Fibroblast of the conjunctiva (primary cell): ENCODE measurements at regions not wholly inside any gene's neighbourhood (a gene's known extent, or its start where the extent isn't known, plus 50 kb on each side); places are given as distances from the start of the nearest gene placed in this dataset.
"Not testable (repeated sequence)": the region's sequence is repeated elsewhere in the genome, so short reads cannot be mapped to it uniquely, and the experiment has no call there.

ENCODE experiments used
- DNase-seq: peaks from one replicate; pipeline ENCODE4 v3.0.0-alpha.2; 2010; ENCODE audit warnings: low read depth

DNA sequence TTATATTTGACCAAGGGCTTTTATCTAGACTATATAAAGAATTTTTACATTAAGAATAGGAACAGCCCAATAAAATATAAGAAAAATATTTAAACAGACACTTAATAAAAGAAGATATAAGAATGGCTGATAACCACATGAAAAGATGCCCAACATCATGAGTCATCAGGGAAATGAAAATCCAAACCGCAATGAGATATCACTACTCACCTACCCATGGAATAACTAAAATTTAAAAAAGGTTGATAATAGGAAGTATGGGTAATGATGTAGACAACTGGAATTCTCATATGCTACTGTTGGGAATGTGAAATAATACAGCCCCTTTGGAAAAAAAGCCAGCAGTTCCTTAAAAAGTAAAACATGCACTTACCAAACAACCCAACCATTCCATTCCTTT lies 206.9 kb upstream of the PCSK5 start:
- DNase-seq: no peak

DNA sequence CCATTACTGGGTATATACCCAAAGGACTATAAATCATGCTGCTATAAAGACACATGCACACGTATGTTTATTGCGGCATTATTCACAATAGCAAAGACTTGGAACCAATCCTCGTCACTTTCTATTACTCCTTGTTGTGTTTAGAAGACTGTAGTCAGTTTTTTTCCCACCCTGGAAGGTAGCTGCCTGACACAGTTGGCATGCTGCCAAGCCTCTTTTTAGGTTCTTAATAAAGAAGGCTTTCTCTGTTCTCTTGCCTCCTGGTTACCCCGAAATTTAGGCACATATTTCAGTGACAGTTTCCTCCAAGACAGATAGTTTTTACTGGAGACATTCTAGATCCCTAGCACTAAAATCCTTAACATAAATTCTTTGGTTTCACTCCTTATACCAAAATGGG lies 205.4 kb upstream of the PCSK5 start:
- DNase-seq: no peak

DNA sequence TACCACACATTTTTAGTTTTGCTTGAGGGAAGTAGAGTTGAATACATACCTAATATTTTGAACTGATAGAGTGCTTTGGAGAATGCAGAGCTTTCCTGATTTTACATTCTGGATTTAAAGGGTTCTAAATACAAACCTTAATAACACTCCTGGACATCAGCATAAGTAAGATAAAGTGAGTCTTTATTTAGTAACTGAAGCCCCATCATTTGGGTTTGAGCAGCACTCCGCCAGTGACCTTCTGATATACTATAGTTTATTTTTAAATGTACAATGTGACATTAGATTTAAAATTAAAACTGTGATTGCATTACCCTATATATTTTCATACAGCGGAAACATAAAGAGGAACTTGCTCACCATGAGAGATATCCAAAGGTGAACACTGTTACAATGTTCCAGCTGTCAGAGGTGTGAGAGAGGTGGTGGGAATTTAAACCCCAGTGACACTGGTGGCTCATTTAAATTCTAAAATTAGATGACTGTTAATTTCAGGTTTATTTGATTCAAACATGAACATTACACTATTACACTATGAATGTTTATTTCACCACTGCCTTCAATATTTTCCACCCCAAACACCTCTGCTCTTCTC lies 203.0 kb upstream of the PCSK5 start:
- DNase-seq: no peak

DNA sequence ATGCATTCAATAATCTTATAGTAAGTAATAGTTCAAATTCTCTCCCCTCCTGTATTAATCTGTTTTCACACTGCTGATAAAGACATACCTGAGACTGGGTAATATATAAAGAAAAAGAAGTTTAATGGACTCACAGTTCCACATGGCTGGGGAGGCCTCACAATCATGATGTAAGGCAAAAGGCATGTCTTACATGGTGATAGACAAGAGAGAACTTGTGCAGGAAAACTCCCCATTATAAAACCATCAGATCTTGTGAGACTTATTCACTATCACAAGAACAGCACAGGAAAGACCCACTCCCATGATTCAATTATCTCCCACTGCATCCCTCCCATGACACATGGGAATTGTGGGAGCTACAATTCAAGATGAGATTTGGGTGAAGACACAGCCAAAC lies 199.9 kb upstream of the PCSK5 start:
- DNase-seq: not testable (repeated sequence)

DNA sequence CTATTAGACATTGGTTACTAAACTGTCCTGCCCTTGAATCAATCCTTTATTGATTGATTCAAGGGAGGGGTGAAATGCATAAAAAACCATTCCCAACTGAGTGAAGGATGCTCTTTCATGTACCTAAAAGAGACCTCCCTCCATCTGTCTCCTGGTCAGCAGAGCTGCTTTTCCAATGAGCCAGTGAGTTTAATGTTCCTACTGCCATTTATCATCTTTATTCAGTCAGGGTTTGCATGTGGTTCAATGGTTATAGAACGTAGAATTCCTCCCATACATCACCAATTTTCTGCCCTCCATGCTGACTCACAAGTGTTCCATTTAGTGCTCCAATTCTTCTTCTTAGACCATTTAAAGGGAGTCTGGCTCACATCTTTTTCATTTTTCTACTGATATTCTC lies 199.1 kb upstream of the PCSK5 start:
- no peak for DNase-seq

DNA sequence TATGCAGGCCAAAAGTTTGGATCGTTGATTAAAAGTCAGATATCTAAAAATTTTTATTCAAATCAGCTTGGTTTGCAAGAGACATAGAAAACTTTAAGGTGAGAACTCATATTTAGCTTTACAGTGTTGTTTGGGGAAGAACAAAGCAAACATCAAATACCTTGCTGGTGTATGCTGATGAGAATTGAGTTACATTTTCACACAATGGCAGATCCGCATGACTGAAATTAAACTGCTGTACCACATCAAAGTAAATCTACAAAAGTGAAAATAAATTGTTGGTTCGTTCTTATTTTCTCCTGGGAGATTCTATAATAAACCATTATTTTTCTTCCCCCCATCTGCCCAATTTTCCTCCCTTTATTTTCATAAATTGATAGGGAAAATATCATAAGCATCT lies 198.2 kb upstream of the PCSK5 start:
- DNase-seq: no peak

DNA sequence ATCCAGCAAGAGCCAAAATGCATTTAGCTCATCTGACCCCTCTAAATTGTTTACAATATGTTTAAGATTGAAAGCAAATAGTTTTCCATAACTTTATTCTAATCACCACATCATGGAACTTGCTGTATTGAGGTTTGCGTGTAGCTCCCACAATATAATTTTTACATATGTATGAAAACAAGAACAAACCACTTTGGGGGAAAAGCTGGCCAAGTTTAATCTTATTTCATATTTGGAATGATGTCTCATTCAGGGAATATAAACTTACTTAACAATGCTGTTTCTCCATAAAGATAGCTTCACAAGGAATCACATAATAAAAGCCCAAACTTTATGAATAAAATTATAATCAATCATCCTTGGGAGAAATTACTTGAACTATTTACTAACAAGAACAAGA lies 194.6 kb upstream of the PCSK5 start:
- no peak for DNase-seq

DNA sequence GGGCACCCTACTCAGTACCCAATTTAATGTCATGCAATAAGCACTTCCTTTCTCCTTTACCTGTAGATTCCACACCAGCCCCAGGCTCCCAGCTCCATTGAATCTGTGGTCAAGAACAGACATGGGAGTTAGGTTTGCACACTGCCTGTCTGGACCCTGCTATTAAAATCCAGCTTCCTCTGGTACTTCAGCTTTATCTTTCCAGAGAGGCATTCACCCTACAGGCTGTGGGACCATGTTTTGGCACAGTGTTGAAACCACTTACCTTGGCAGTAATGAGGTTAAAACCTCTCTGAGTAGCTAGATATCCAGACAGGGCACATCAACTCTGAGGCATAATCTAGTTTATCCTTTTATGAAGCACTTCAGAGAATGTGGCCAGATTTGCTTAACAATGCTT lies 191.5 kb upstream of the PCSK5 start:
- no peak for DNase-seq

DNA sequence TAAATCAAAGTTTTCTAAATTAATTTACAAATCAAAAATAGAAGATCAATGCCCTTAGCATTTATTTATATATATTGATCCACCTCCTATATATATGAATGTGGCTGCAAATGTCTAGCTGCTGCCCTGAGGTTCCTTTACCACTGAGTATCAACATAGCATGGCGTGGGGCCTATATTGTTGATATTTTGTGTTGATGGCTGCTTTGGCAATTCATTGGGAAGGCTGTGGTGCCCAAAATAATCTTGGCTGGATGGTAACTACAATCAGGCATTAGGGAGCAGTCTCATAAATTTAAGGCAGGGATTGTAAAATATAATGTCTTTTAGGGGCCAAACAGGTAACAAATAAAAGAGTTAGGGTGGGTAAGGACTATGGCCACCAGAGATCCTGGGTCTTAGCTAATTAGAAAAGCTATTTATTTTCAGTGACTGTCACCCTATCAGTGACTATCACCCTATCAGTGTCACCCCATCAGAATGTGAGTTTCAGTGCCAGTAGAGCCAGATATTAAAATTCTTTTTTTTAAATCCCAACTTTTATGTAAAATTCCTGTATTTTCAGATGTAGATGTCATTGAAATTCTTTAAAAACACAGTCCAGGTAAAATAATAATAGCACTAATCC lies 190.7 kb upstream of the PCSK5 start:
- no peak for DNase-seq

DNA sequence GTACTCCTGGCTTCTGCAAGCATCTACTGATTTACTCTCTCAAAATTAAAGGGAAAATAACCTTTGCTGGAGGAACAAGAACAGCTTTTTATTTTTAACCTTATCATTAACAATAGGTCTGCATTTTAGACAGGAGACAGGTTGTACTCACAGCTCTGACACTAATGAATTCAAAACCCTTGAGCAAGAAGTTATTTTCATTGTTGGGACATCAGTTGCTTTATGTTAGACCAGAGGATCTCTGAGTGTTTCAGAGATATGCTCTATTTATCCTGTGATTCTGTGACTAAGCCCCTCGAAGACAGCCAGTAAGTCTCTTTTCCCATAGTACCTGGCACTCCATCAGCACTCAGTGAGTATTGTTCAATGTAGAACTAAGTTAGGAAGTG lies 190.2 kb upstream of the PCSK5 start:
- DNase-seq: no peak

DNA sequence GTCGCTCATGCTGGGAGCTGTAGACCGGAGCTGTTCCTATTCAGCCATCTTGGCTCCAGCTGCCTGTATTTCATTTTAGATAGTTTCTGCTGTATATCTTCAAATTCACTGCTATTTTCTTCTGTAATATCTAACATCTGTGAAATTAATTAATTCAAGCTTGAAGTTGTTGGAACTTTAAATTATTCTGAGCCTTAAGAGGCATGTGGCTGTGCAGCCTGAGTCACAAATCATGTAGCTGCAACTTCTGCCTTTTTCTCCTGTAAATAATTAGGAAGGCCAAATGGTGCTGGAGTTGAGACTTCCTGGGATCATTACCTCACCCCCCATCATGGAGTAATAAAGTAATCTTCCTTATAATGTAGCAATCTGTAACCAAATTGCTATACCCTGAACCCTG lies 183.3 kb upstream of the PCSK5 start:
- no peak for DNase-seq

DNA sequence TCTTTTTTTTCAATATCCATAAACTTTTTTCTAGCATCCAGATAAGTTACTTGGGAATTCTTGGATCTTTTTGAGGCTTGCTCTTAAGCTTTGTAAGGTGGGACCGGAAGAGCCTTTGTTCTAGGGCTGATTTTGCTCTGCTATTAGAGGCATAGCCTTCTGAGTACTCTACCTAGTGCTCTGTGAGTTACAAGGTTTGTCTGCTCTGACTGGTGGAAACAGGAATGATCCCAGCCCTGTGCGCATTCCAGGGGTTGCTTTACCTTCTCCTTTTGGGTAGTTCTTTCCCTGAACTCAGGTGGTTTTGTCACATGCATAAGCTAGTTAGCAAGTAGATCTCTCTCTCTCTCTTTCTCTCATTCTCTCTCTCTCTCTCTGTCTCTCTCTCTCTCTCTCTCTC lies 180.8 kb upstream of the PCSK5 start:
- no peak for DNase-seq

DNA sequence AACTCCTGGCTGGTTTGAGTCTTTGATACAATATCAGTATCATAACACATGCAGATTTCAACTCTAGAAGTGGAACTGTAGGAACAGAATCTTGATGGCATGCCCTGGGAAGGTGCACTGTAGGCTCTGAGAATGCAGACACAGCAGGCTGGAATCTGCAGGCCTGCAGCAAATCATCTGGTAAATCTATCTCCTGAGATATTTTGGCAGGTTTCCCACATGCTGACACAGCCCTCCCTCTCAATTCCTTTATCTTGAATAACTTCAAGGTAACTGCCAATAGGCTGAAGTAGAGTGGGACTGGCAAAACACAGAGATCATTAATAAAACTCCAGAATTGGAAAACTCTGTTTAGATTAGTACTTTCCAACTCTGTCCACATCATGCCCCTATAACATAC lies 177.8 kb upstream of the PCSK5 start:
- DNase-seq: no peak

DNA sequence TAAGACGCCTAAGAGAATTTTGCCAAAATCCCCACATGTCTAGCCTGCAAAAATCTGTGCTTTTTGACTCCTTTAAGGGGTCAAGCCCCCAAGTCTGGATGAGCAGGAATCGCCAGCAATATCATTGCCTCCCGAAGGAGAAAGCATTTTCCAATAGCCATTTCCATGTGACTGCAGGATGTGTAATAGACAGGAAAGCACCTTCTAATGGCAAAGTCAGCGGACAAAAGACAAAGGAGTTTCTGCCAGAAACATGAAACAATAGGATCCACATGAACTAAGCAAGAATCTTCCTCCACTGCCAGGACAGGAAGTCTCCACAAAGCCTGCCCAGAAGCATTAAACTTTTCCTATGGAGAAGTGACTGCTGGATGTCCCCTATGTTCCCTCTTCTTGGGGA lies 177.1 kb upstream of the PCSK5 start:
- no peak for DNase-seq

DNA sequence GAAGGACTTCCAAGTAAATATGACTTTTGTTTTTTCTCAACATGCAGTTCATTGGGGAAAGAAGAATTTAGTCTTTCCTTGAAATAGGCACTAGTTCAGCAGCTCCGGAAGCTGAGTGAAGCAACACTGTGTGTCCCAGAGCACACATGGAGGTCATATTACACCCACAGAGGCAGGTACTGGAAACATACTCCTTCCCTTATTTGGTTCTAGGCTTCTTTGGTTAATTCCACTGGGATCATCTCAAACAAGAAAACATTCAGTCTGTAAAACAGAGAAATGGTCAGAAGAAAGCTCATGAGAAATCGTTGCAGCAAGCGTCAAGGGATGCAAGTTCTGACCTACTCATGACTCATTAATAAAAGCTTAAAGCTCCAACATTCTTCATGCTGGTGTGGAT lies 175.1 kb upstream of the PCSK5 start:
- peak; percentile 22 for DNase-seq

DNA sequence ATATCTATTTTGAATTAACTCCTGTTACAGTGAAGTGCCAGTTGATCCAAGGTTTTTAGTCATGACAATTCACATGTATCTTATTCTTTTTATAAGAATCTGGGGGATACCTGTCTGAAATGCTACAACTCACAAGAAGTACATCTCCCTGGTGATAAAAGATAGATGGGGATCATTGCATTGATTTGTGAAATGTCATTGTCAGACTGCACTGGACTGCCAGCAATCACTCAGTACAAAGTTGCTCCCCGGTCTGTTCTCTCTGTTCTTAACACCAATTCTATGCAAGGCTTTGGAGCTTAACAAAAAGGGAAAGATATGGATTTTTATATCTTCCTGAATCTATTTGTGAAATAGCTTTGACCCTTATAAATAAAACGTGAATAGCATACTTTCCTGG lies 171.8 kb upstream of the PCSK5 start:
- DNase-seq: no peak

DNA sequence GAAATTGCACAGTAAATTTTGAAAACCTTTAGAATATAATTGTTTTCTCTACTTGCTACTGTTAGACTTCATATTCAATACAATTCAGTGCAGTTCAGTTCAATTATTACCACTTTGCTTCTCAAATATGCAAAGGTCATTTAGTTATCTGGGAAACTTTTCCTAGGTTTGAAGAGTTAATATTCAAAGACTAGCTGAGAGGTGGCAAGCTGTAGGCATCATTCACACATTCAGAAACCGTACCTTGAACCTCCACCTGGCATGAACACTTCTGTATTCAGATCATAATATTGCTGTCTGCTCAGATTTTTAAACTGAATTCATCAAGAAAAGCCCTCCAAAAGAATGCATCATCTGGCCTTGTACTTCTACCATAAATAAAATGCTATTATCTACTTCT lies 162.1 kb upstream of the PCSK5 start:
- DNase-seq: no peak

DNA sequence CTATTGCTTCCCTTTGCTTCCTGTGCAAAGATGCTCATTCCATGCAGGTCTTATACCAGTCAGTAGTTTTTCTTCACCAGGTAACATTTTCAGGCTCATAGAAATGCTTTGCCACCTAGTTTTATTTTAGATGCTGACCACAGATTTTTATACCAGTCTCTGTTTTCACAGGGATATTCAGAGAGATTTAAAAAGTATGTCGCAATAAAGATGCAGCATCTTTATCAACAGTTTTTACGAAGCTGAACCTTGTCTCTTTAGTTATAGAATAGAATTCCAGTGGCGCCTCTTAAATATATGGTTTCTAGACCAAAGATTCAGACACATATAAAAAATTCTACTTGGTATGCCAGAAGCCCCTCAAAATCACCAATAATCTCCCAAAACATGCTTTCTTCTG lies 155.7 kb upstream of the PCSK5 start:
- DNase-seq: no peak

DNA sequence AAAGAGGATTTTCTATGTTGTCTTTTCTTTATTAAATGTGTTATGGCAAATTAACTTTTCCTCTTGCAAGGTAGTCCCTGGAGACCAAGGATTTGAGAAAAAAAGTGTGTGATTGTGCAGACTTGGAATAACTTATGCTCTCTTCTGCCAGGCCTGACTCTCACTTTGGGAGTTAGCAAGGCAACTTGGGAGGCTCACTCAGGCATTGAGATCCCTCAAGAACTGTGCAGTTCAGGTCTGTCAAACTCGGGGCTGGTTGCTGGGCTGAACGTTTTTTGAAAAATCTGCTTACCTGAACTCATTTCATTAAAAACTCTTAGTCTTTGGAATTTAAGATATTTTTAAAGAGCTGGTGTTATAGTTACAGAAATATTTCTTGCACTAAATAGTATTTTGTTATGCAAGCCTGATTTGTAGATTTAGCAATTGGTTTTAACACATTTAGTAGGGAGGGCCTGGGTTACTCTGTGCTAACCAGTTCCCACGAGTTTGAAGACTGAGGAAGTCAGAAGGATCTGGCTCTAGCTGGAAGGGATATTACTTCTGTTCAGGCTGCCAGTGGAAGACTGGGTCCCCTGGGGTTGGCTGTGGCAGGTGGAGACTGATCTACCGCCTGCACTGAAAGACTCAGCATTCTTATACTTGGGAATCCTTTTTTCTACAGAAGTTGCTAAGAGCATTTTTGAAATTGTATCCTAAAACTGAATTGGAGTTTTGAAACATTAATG lies 150.4 kb upstream of the PCSK5 start:
- no peak for DNase-seq

DNA sequence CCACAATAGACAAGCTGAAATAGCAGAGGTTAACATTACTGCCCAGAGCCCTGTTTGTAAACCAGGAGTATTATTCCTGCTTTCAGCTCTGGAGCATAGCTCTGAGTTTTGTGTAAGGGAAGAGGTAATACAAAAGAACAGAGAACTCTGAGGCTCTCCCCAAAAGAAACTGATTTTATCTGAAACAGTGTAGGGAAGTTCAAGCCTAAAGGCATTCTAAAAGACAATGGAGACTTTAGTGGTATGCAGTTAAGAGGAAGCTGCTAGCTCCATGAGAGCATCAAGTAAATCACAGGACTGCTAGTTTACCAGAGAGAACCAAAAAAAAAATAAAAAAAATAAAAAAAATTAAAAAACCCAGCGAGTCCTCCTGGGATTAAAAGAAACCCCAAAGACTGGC lies 146.6 kb upstream of the PCSK5 start:
- no peak for DNase-seq

DNA sequence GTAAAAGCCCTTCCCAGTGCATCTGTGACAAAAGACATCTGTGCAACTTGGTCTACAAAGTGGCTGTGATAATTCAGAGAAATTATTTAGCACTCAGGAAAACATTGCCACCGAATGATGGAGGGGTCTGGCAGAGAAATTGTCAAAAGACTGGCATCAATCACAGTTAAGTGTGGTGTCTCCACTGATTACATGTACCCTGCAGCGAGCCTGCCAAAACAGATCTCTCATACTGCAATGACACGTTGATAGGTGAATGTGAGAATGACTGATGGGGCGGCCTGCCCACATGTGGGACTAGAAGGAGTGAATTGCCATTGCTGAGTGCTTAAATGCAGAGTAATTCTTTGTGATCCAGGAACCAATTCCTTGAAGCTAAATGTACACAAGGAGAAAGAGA lies 136.4 kb upstream of the PCSK5 start:
- DNase-seq: no peak

DNA sequence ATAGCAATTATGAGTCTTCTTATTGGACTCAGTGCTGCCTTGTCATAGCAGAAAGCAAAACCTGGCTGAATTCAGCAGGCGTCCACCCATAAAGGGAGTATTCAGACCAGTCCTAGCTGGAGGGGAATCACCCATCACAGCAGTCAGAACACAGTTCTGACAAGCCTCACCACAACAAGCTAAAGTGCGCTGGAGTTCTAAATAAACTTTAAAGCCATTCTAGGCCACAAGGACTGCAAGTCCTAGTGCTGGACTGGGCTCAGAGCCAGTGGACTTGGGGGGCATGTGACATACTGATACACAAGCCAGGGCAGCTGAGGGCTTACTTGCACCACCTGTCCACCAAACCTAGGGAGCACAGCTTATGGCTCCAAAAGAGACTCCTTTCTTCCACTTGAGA lies 115.3 kb upstream of the PCSK5 start:
- DNase-seq: no peak

DNA sequence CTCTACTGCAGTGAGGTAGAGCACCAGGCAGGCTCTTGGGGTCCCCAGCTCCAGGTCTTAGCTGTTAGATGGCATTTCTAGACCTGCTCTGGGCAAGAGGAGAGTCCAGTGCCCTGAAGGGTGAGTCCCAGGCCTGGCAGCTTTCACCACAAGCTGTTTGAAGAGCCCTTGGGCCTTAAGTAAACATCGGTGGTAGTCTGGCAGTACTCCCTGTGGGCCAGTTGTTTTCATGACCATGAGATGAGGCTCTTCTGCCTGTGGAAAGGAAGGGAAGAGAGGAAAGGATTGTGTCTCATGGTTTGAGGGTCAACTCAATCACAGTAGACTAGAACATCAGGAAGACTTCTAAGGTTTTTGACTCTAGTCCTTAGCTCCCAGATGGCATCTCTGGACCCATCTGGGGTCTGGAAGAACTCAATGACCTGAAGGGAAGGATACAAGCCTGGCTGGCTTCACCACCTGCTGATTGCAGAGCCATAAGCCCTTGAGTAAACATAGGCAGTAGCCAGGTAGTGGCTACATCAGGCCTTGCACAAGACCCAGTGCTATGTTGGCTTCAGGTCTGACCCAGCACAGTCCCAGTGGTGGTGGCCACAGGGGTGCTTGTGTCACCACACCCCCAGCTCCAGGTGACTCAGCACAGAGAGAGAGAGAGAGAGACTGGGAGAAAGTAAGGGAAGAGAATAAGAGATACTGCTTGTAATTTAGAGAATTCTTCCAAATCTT lies 114.3 kb upstream of the PCSK5 start:
- DNase-seq: no peak
